ACHN (cell line): ENCODE measurements at regions not wholly inside any gene's neighbourhood (a gene's known extent, or its start where the extent isn't known, plus 50 kb on each side); places are given as distances from the start of the nearest gene placed in this dataset.
"Not testable (repeated sequence)": the region's sequence is repeated elsewhere in the genome, so short reads cannot be mapped to it uniquely, and the experiment has no call there.

Source experiments
- DNase-seq: peaks from one replicate; pipeline ENCODE4 v3.0.0-alpha.2; 2015
- in situ Hi-C: cut with HindIII; loops from 2 replicates; pipeline ENCODE4 v1.10.0; 2017; ENCODE audit warnings: low sequenced_read_pairs, low pct_ligation_motif_present, low pct_unique_long_range_greater_than_20kb

DNA sequence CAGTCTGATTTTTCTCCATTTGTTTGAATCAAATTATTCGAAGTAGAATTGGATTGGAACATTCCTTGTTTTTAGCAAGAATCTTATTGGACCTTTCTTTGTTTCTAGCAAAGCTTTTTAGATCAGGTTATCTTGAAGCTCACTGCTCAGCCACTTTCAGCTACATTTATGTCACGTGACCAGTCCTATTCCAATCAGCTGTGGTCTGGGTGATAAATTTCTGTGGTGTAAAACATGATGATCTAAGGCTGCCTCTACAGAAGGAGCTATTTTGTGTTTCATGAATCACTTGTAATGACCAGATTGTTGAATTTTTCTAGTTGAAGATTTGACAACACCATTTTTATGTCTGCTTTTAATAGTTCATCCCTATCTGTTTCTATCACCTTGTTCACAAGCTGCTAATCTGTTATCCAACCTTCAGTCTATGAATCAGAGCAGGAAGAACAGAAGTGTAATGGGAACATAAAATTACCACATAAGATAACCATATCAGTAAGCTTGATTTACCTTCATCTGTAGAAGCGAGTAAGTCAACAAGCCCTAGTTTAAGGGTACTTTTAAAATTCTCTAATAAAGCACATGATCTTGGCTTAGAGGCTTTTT is 101.0 kb upstream of the MAP3K7 start:
- no peak for DNase-seq
- in situ Hi-C loops: no loop called here

DNA sequence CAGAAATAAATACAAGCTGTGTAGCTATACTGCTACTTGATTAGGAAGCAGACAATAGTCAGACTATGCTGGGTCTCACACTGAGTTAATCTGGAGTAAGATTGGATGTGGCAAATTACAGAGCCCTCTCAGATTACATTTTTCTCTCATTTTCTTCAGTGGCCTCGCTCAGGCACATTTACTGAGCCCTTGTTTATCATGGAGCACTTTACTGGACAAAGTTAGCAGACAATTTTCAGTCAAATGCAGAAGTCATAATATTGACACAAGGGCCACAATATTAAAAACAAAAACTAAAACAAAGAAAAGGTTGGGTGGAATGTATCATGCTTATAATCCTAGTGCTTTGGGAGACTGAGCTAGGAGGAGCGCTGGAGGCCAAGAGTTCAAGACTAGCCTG is 95.0 kb upstream of the MAP3K7 start:
- in situ Hi-C loops: no loop called here
- no peak for DNase-seq

- DNase-seq: no peak
- in situ Hi-C loops: no loop called here
Observed at GRCh38 chr6:90678049-90678779, 91.3 kb upstream of the MAP3K7 start.

DNA sequence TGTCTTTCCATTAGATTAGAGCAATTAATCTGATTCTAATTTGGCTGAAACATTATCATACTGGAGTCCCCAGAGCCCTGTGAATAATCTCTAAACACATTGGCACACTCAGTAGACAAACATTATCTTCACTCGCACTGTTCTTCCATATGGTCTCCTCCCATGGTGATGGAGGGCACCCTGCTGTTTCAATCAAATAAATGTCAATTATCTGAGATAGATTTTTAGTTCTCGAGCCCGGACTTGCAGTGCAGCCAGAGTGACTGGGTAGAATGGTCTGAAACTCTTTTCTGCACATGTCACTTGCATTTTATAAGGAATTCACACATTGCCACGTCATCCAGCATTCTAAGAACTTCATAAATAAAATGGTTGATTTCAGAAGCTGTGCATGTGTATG is 90.6 kb upstream of the MAP3K7 start:
- no peak for DNase-seq
- in situ Hi-C loops: no loop called here

DNA sequence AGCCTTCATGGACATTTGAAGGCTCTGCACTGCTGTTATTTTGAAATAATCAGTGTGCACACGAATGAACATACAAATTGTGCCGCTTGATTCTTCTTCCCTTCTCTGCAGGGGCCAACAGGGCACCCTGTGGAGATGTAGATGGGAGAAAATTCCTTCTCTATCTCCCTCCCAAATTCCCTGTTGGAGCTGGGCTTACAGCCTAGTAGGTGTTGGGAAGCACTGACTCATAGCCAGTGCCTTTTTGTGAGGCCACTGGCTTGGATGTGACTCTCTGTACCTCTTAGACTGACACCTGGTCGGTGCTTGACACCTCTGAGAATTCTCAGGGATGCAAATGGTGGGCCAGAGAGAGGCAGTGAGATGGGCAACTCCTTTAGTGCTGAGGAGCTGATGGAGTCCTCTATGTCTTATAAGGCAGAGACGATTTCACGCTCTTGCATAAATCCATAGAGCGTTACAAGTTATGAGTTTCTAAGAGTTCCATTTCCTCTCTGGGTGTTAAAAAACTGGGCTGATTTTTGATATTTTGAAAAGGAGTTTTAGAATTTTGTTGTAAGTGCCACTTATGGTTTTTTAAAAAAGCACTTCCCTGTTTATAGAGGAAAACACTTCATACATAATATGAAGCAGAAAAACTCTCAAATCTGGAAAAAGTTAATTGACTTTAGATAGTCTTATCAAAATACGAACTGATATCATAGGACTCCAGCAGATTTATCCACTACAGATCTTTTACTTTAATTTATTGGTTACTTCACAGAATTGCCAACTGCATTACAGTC is 89.8 kb upstream of the MAP3K7 start:
- in situ Hi-C loops: no loop called here
- DNase-seq: no peak

- in situ Hi-C loops, DNase-seq: not testable (repeated sequence)
Observed at GRCh38 chr6:90675107-90675506, 88.2 kb upstream of the MAP3K7 start.

DNA sequence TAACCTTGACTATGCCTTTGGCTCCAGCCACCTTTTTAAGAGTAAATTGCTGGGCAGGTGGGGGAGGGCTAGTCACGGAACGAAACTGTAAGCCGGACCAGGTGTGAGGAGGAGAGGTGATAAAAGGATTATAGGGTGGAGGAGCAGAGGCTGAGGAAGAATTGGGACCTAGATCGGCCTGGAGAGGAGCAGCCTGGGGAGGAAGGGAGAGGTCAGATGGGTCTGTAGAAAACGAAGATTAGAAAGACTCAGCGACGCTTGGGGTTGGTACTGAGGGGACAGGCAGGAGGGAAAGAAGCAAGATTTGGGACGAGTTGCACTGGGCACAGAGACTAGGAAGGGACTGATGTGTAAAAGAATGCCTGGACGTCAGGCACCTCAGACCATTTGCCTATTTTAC is 87.2 kb upstream of the MAP3K7 start:
- in situ Hi-C loops, DNase-seq: not testable (repeated sequence)

DNA sequence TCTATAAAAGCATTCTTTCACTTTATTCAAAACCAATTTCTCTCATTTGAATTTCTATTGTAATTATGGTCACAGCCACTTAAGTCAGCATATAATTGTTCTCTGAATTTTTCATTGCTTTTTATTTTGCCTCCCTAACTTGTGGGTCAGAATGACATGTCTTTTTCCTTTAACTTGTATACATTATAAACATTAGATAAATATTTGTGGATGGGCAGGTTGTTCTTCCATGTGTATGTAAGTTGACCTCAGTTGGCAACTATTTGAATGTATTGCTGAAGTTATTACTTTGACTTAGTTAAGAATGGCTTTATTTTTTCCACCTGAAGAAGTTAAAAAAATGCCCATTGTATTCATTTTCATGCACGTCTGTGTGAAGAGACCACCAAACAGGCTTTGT is 83.0 kb upstream of the MAP3K7 start:
- in situ Hi-C loops: no loop called here
- DNase-seq: no peak

DNA sequence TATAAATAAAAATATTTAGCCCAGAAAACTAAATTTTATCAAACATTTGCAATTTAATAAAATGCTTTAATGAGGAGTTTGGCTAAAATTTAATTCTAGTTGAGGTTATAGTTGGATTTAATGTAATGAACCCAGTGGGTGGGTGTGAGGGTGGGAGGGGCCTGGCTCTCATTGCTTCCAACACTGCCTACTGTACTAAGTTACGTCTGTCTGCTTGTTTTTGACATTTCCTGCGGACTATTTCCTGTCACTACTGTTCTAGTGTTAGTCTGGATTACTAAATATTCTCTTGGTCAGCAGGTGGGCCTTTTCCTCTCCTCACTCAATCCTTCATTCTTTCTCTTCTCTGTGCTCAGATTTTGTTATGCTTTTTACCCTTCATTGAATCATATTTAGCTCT is 82.5 kb upstream of the MAP3K7 start:
- no peak for DNase-seq
- in situ Hi-C loops: no loop called here

- DNase-seq: no peak
- in situ Hi-C loops: no loop called here
Observed at GRCh38 chr6:90668141-90668540, 81.3 kb upstream of the MAP3K7 start.

DNA sequence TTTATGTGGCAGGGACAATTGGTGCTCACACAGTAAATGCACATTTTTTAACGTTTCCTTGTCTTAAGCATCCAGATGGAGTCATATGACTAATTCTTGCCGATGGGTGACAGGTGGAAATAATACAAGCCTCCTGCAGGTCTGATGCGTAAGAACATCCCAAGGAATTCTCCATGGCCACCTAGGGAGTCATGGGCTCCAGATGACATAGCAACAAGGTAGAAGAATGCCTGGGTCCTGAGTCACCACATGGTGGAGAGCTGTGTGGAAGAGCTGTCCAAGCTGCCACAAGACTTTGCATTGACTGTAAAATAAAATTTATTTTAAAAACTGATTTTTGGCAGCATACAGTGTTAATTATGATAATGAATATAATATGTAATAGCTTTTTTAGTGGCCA is 77.0 kb upstream of the MAP3K7 start:
- no peak for DNase-seq
- in situ Hi-C loops: no loop called here

DNA sequence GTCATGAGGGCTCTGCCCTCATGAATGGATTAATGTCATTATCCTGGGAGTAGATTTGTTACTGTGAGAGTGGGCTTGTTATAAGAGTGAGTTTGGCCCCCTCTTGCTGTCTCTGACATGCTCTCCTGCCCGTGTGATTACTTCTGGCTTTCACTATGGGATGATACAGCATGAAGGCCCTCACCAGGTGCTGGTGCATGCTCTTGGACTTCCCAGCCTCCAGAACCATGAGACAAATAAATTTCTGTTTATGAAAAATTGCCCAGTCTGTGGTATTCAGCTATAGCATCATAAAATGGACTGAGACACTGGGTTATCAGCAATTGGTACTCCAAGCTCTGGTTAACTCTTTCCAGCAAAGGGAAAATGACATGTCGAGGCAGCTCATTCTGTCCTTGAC is 76.2 kb upstream of the MAP3K7 start:
- no peak for DNase-seq
- in situ Hi-C loops: no loop called here

- in situ Hi-C loops: no loop called here
- no peak for DNase-seq
Observed at GRCh38 chr6:90660931-90661330, 74.1 kb upstream of the MAP3K7 start.

DNA sequence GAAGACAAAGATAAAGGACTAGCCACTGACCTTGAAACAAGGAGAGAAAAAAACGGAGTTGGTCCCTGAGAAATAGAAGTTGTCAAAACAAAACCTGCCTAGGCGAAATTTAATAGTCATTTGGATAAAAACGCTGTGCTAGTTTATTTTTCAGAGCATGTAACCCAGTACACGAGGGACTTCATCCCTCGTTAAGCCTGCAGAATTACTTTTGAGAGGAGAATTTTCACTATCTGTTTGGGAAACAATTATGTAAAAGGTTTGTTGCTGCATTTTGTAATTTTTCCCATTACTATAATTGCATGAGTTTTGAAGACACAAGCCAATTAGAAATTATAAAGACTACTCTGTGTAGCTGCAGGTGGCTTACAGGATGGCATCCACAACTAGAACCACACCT is 71.6 kb upstream of the MAP3K7 start:
- in situ Hi-C loops: no loop called here
- no peak for DNase-seq

- no peak for DNase-seq
- in situ Hi-C loops: no loop called here
Observed at GRCh38 chr6:90656325-90656724, 69.5 kb upstream of the MAP3K7 start.

GRCh38 chr6:90654806-90655205 is 67.9 kb upstream of the MAP3K7 start:
- in situ Hi-C loops: no loop called here
- DNase-seq: no peak

- in situ Hi-C loops: no loop called here
Observed at GRCh38 chr6:90654166-90654565, 67.3 kb upstream of the MAP3K7 start.

DNA sequence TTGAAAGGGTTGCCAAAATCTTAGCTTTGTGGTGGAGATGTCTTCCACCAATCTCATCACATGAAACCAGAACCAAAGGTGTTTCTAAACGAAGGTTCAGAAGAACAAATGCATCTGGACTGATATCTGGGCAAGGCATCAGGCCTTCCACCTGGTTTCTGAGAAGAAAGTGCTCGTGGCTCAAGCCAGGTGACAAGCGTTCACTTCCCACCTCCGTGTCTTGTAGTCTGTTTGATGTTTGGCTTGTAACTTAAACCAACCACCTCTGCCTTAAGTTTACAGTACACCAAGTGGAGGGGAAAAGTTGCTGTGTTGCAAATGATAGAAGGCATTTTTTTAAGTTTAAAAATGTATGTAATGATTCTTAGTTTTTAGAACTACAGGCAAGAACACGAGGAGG is 66.9 kb upstream of the MAP3K7 start:
- no peak for DNase-seq
- in situ Hi-C loops: no loop called here

More at GRCh38 chr6:90654166-90654565, 67.3 kb upstream of the MAP3K7 start:
- no peak for DNase-seq

DNA sequence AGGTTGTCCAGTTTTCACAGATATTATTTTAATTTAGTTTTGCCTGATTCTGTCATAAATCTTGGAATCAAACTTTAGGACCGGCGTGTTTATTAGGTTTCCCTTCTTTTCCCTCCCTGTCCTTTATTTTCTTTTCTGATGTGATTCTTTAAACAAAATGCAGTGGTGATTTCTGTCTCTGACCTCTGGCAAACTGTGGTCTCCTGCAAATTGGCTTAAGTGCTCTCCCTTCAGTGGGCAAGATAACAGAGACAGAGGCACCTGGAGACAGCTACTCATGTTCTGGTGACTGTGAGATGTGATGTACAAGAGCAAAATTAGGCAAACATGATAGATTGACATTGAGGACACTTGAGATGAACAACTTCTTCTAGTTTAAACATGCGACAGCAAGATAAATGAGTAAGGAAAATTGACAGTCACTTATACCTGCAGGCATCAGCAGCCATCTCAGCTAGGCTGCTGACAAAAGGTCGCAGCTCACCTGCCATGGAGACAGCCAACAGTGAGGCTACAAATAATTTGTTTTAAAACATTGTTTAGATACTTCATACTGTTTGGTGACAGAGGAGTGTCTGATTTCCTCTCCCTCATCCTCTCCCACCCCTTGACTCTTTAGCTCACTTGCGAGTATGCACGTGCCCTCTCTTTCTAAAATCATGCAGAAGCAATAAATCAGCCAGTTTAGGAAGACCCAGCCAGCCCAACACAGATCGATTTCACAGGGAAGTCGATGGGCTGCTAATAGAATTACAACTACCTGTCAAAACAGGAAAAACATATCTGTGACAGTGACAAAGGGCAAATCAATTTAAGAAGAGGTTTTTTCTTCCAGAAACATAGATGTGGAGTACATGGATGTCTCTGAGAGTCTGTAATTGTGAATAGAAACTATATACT is 63.4 kb upstream of the MAP3K7 start:
- in situ Hi-C loops: no loop called here
- DNase-seq: no peak
